GM18867 (cell line): ENCODE measurements at regions not wholly inside any gene's neighbourhood (a gene's known extent, or its start where the extent isn't known, plus 50 kb on each side); places are given as distances from the start of the nearest gene placed in this dataset.
"Not testable (repeated sequence)": the region's sequence is repeated elsewhere in the genome, so short reads cannot be mapped to it uniquely, and the experiment has no call there.

Experiments
- ATAC-seq: cut with Tn5 transposase; IDR thresholded peaks from one replicate; pipeline ENCODE4 v1.9.1; 2021; ENCODE audit warnings: mild to moderate bottlenecking, moderate library complexity; ENCODE audit not compliant: unreplicated experiment

- no peak for ATAC-seq
Observed at GRCh38 chr7:131961054-131961680, 404.7 kb upstream of the PODXL start.

- ATAC-seq = no peak
Observed at GRCh38 chr7:131959106-131959812, 402.8 kb upstream of the PODXL start.

- ATAC-seq = no peak
Observed at GRCh38 chr7:131957338-131958020, 401.1 kb upstream of the PODXL start.

DNA sequence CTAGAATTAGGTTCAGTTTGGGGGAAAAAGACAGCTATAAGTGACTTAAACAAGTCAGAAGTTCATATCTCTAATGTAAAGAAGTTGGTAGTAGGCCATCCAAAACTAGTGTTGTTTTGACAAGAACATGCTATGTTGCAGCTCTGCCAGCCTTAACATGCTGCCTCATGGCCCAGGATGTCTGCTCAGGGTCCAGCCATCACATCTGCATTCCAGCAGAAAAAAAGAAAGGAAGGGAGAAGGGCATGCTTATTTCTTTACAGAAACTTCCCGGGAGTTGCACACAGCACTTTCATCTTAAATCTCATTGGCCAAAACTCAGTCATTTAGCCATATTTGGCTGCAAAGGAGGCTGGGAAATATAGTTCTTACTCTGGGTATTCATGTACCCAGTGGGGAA, 400.4 kb upstream of the PODXL start:
- no peak for ATAC-seq

DNA sequence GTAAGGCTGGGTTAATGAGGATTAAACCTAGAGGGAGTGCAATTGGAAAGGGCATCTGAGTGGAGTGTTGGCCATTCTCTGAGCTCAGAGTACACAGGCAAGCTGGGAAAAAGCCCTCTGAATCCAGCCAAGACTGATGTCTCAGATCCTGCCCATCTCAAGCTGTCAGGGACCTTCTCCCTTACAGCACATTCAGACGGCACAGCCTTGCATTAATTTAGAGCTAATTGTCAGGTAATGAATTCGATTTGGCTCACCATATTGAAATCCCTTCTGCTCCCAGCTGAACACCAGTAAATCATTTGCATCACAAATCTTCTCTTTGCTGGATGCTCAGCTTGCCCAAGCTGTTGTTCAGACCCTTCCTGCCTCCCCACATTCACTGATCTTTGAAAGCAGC, 399.3 kb upstream of the PODXL start:
- no peak for ATAC-seq

DNA sequence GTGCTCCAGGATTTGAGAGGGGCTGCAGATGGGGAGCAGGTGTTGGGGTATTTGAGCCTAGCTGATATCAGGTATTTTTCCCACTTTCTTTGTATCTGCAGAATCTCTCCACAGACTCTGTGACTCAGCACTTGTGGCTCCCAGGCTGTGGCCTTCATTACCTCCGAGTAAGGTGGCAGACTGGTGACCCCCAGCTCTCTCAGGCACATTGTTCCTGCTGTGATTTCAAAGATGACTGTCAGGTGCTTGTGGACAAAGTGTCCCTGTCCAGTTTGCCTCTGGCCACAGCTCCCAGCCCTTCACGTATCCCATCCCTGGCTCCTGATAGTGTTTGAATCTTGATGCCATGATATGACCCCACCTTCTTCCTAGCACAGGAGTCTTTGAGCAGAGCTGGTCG, 396.8 kb upstream of the PODXL start:
- ATAC-seq = no peak

DNA sequence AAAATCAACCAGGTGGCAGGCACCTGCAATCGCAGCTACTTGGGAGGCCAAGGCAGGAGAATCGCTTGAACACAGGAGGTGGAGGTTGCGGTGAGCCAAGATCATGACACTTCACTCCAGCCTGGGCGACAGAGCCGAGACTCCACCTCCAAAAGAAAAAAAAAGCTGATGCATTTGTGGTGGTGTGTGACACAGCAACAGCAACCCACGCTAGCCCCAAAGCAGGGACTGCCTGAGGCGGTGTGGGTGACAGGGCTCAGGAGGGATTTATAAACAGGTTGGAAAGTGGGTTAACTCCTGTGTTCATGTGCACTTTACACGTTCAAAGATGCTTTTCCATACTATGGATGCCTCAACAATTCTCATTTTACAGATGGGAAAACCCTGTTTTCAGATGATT, 395.9 kb upstream of the PODXL start:
- no peak for ATAC-seq

- no peak for ATAC-seq
Observed at GRCh38 chr7:131950758-131951157, 394.3 kb upstream of the PODXL start.

DNA sequence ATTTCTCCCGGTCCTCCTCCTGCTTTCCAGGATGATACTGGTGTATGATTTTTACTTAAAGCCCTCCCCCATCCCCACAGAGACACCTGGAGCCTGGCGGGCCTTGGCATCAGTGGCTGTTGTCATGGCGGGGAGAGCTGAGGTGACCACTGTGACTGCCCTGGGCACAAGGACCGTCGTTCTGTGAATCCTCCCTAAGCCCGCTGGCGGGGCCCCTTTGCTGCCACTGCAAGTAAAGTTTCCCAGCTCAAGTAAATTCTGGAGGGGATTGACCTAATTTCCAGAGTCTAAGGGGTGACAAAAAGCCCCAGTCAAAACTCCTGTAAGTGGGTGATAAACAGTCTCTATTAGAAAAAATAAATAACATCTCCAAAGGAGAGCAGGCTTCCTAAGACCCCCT, 393.2 kb upstream of the PODXL start:
- no peak for ATAC-seq

- ATAC-seq = no peak
Observed at GRCh38 chr7:131948434-131949053, 392.1 kb upstream of the PODXL start.

GRCh38 chr7:131947661-131948060, 391.2 kb upstream of the PODXL start:
- no peak for ATAC-seq

GRCh38 chr7:131945957-131946544, 389.6 kb upstream of the PODXL start:
- no peak for ATAC-seq

- ATAC-seq = no peak
Observed at GRCh38 chr7:131945313-131945911, 389.0 kb upstream of the PODXL start.

GRCh38 chr7:131944556-131945069, 388.2 kb upstream of the PODXL start:
- ATAC-seq = no peak

GRCh38 chr7:131943646-131944045, 387.2 kb upstream of the PODXL start:
- ATAC-seq = no peak

DNA sequence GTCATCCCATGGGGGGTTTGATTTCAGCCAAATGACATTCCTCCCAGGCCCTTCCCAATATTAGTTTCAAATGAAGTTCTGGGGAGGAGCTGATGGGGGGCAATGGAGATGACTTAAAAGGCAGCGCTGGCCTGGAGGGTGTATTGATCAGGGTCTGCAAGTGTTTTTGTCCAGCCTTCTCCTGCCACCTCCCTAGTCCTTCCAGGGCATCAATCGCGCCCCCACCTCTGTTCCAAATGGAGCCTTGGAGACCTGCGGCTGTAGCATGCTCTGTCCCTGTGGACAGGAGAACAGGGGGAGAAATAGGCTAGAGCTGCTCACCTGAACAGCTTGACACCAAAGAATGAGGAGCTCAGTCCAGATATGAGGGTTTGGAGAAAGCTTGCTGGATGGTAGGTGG, 386.8 kb upstream of the PODXL start:
- no peak for ATAC-seq

DNA sequence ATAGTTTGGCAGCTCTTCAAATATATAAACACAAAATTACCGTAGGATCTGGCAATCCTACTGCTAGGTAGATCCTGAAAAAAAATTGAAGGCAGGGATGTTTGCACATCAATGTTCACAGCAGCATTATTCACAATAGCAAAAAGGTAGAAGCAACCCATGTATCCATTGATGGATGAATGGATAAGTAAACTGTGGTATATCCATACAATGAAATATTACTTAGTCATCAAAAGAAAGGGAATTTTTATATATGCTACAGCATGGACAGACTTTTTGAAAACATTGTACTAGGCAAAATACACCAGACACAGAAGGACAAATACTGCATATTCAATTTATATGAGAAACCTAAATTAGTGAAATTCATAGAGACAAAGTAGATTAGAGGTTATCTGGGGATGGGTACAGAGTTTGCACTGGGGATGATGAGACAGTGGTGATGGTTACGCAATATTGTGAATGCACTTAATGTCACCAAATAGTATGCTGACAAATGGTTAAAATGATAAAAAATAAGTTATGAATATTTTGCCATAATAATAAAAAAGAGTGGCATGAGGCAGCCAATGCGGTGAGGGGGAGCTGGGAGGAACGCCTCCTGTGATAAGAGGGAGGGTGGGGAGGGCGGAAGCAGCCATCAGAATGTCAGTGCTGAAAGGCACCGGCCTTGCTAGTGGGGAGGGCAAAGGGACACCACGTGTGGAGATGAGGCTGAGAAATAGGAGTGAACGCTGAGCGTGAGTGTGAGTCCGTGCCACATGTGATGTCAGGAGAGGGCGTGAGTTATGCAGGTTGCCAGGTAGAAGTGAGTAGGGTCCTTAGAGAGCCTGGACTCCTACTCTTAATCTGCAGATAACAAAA, 386.1 kb upstream of the PODXL start:
- ATAC-seq = no peak

DNA sequence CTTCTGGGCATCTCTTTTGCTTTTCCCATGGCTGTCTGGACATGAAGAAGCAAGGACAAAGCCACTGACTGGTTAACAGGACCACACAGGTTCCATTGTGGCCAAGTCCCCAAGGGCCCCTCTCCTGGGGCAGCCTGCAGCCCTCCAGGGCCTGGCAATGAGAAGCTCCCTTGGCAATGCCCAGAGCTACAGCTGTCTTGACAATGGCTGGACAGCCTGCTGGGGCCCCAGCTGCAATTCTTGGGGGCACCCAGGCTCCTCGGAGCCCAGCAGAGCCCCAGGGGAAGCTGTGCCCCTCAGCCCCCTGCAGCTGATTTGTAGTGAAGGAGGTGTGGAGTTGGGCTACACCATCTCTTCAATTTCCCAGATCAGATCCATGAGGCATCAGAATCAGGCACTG, 384.9 kb upstream of the PODXL start:
- ATAC-seq = no peak

DNA sequence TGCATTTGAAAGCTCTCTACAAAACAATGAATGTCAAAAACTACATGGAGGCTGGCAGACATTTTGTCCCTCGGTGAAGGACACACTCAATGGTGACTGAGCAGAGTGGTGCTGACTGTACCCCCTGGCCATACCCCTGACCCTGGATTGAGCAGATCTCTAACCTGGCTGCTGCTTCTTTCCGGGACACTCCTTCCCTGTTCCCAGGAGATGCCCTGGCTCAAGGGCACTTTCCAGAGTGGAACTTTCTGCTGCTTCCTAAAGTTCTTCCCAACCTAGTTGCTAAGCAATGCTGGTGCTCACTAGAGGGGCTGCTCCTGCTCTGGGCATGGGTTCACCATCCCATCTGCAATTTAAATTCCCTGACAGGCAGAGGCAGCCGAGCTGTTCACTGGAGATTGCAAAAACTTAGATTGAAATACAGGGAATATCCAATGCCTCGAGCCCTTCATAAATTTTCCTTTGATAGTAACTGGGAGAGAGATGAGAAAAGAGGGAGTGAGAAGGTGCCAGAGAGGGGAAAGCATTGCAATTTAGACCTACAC, 384.3 kb upstream of the PODXL start:
- no peak for ATAC-seq

- ATAC-seq = not testable (repeated sequence)
Observed at GRCh38 chr7:131938788-131939187, 382.4 kb upstream of the PODXL start.
